Endothelial cell of umbilical vein (primary cell): ENCODE measurements at regions not wholly inside any gene's neighbourhood (a gene's known extent, or its start where the extent isn't known, plus 50 kb on each side); places are given as distances from the start of the nearest gene placed in this dataset.

Experiments
- BruUV-seq: library from RNA; stranded (reverse); fragments of 400-500 nt; replicated peaks from 2 replicates; lab custom pipeline; 2021; lab: Mats Ljungman, UMichigan
- CTCF ChIA-PET: fragments of 300-600, 350-600 bp; sonication (Branson Sonifier 250); formaldehyde crosslinking; loops from one replicate; lab custom pipeline; 2021; ENCODE audit warnings: antibody characterized with exemption, inconsistent platforms; lab: Charles Lee
- POLR2A ChIA-PET: fragments of 300-600, 350-600 bp; sonication (Branson Sonifier 250); formaldehyde crosslinking; loops from one replicate; lab custom pipeline; 2021; ENCODE audit warnings: antibody characterized with exemption, inconsistent platforms; lab: Charles Lee
- DNase-seq: peaks from one replicate; pipeline ENCODE4 v3.0.0-alpha.2; 2011; ENCODE audit warnings: low read depth, low spot score
- FAIRE-seq: peaks from 2 replicates; lab custom pipeline; 2011; peaks lifted over from hg19 to GRCh38; lab: Jason Lieb, UNC
- H2AFZ ChIP-seq: 2 replicates; pipeline ENCODE4 v1.6.0; 2012; ENCODE audit warnings: low read depth, low read length, control low read depth, inconsistent platforms
- H3K27ac ChIP-seq: 2 replicates; pipeline ENCODE4 v1.5.1; 2011; ENCODE audit warnings: low read depth, mild to moderate bottlenecking, control low read depth, low read length, moderate library complexity; ENCODE audit not compliant: insufficient read depth
- H3K27me3 ChIP-seq, 2 experiments: 2 replicates each; pipeline versions ENCODE4 v1.6.0 to v1.6.1; 2011; ENCODE audit warnings: low read length in 2 of 2, mixed read lengths in 1 of 2; ENCODE audit not compliant: control insufficient read depth in 2 of 2, insufficient read depth in 2 of 2
- H3K36me3 ChIP-seq, 2 experiments: 2 replicates in 1 of 2; 3 replicates in 1 of 2; pipeline ENCODE4 v1.5.1; 2011; ENCODE audit warnings: low read length in 2 of 2, mild to moderate bottlenecking in 1 of 2, moderate library complexity in 1 of 2; ENCODE audit not compliant: control insufficient read depth in 2 of 2, insufficient read depth in 2 of 2; ENCODE audit errors: extremely low read depth in 1 of 2
- H3K4me1 ChIP-seq: 3 replicates; pipeline ENCODE4 v1.5.1; 2011; ENCODE audit warnings: mild to moderate bottlenecking, low read length; ENCODE audit not compliant: control insufficient read depth, insufficient read depth; ENCODE audit errors: extremely low read depth
- H3K4me2 ChIP-seq: 2 replicates; pipeline ENCODE4 v1.6.1; 2011; ENCODE audit warnings: low read length, control low read depth, mixed read lengths; ENCODE audit not compliant: insufficient read depth
- H3K4me3 ChIP-seq, 3 experiments: fragments of 200-600 bp in 1 of 3; sonication (generic), shearing (Covaris generic) in 1 of 3; replicated peaks in 1 of 3; 2 replicates each; pipeline ENCODE4 v1.5.1; 2011 to 2016; ENCODE audit warnings: control low read depth in 3 of 3, low read length in 3 of 3, mild to moderate bottlenecking in 2 of 3, inconsistent platforms in 1 of 3, low read depth in 1 of 3, moderate library complexity in 1 of 3; ENCODE audit not compliant: insufficient read depth in 1 of 3
- H3K79me2 ChIP-seq: 2 replicates; pipeline ENCODE4 v1.6.0; 2012; ENCODE audit warnings: low read length, inconsistent platforms; ENCODE audit not compliant: control insufficient read depth, insufficient read depth
- H3K9ac ChIP-seq: replicated peaks from 2 replicates; pipeline ENCODE3; 2011; ENCODE audit warnings: low read length, control low read depth; ENCODE audit not compliant: insufficient read depth; ENCODE audit errors: extremely low read depth
- H3K9me1 ChIP-seq: replicated peaks from 3 replicates; pipeline ENCODE4 v1.6.0; 2011; ENCODE audit warnings: mild to moderate bottlenecking, low read length; ENCODE audit not compliant: control insufficient read depth, insufficient read depth; ENCODE audit errors: extremely low read depth
- H3K9me3 ChIP-seq: replicated peaks from 2 replicates; pipeline ENCODE4 v1.5.1; 2012; ENCODE audit warnings: low read length, inconsistent platforms; ENCODE audit not compliant: control insufficient read depth, insufficient read depth
- H4K20me1 ChIP-seq: replicated peaks from 2 replicates; pipeline ENCODE3; 2011; ENCODE audit warnings: mild to moderate bottlenecking, low read length; ENCODE audit not compliant: control insufficient read depth, insufficient read depth; ENCODE audit errors: extremely low read depth
- CTCF ChIP-seq, 2 donors: IDR thresholded peaks; 1 replicate in 1 of 2; 2 replicates in 1 of 2; pipeline ENCODE4 v1.5.1; 2011; ENCODE audit warnings: low read length in 2 of 2, mild to moderate bottlenecking in 2 of 2, moderate library complexity in 2 of 2, control low read depth in 1 of 2, inconsistent platforms in 1 of 2, low read depth in 1 of 2; ENCODE audit not compliant: insufficient read depth in 1 of 2; ENCODE audit errors: extremely low read depth in 1 of 2
- EZH2 ChIP-seq: IDR thresholded peaks from 2 replicates; pipeline ENCODE4 v1.6.1; 2012; ENCODE audit warnings: borderline replicate concordance, low read depth, mild to moderate bottlenecking, moderate library complexity, low read length, inconsistent platforms; ENCODE audit not compliant: severe bottlenecking
- FOS ChIP-seq: IDR thresholded peaks from 2 replicates; pipeline ENCODE4 v1.6.1; 2011; ENCODE audit warnings: mild to moderate bottlenecking, low read length, moderate library complexity, borderline replicate concordance; ENCODE audit not compliant: insufficient read depth
- GATA2 ChIP-seq: IDR thresholded peaks from 2 replicates; pipeline ENCODE4 v1.7.0; 2011; ENCODE audit warnings: low read depth, mild to moderate bottlenecking, moderate library complexity, mixed read lengths, low read length; ENCODE audit not compliant: insufficient read length, insufficient read depth
- JUN ChIP-seq: IDR thresholded peaks from 2 replicates; pipeline ENCODE4 v1.6.1; 2011; ENCODE audit warnings: borderline replicate concordance, low read depth; ENCODE audit not compliant: insufficient read length, insufficient read depth
- MAX ChIP-seq: IDR thresholded peaks from 2 replicates; pipeline ENCODE4 v1.6.1; 2011; ENCODE audit not compliant: insufficient read depth, insufficient read length
- MYC ChIP-seq: IDR thresholded peaks from one replicate; pipeline ENCODE4 v1.6.1; 2011; ENCODE audit warnings: mild to moderate bottlenecking, low read depth, low read length
- POLR2A ChIP-seq: IDR thresholded peaks from 2 replicates; pipeline ENCODE4 v1.6.1; 2012; ENCODE audit warnings: low read depth, mild to moderate bottlenecking, control low read depth, low read length
- POLR2AphosphoS5 ChIP-seq: IDR thresholded peaks from 2 replicates; pipeline ENCODE4 v1.6.1; 2012; ENCODE audit warnings: low read depth, mild to moderate bottlenecking, control low read depth, low read length, moderate library complexity; ENCODE audit not compliant: insufficient read depth
- dilution Hi-C: fragments of 300-500 bp; cut with MboI; formaldehyde crosslinking; loops from one replicate; pipeline ENCODE4 v1.15.0; 2019; ENCODE audit warnings: low sequenced_read_pairs; ENCODE audit not compliant: extremely low pct_ligation_motif_present
- intact Hi-C: fragments of 100-400 bp; cut with micrococcal nuclease; formaldehyde crosslinking; loops from one replicate; pipeline ENCODE4 v1.10.0; 2022

- no peak for TF ChIP-seq GATA2
- no peak for TF ChIP-seq POLR2AphosphoS5
- no peak for TF ChIP-seq JUN
- no peak for TF ChIP-seq FOS
- TF ChIP-seq POLR2A = no peak
- TF ChIP-seq EZH2 = no peak
- TF ChIP-seq CTCF (IDR thresholded peaks at IDR 0.05; ENCODE audit: extremely low read depth in 1 of 2, insufficient read depth in 1 of 2, low read depth in 1 of 2, low read length in 2 of 2) = no peak
- no peak for TF ChIP-seq MYC
- TF ChIP-seq MAX = no peak
- Histone ChIP-seq H3K4me2 (no peak overlapping the region), H3K4me1 (peaks cover 6% of the 10 kb centered on the region), H3K27me3 (no peaks in the 10 kb centered on the region), H2AFZ (no peak overlapping the region), H3K9me1 (no peaks in the 10 kb centered on the region), H4K20me1 (no peaks in the 10 kb centered on the region), H3K9me3 (no peaks in the 10 kb centered on the region), H3K9ac (no peak overlapping the region), H3K36me3 (no peaks in the 10 kb centered on the region), H3K27ac (no peak overlapping the region), H3K4me3 (no peak overlapping the region), H3K79me2 (no peaks in the 10 kb centered on the region)
- no peak for FAIRE-seq
- BruUV-seq = no TSS peak
- ChIA-PET POLR2A (no interaction called here), CTCF (no interaction called here)
- intact Hi-C loops (no loop called here), dilution Hi-C loops (no loop called here)
- DNase-seq = no peak
These were observed 741.2 kb downstream of the PTPRU start for GRCh38 chr1:29977550-29977949.
